ENCODE measurements at regions not wholly inside any gene's neighbourhood (a gene's known extent, or its start where the extent isn't known, plus 50 kb on each side); places are given as distances from the start of the nearest gene placed in this dataset.

DNA sequence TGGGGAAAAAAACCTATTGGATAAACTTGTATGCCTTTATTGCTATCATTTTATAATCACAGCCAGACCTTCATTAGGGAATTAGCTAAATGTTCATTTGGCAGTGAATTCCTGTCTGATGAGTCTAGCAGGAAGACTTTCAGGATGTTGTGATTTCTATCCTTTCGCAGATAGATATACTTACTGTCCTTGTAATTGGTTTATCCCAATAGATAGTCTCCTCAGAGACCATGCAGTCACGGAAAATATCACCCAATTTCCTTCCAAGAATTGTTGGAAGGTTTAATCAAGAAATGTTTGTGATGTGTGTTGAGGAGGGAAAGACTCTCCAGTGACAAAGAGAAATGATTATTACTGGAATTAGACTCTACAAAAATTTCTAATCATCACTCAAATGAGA is 1937.9 kb upstream of the WWC1 start:
- no peak overlapping the region for H3K27ac ChIP-seq
- WGBS, 2 experiments (ENCODE audit: low coverage in 1 of 2, low lambda C conversion rate in 2 of 2, missing lambda C conversion rate in 2 of 2) = 18 to 21% methylated on average over 2 of the region's 2 CpGs
- DNase-seq = no peak
- H2AFZ ChIP-seq = no peak overlapping the region
- no peaks in the 10 kb centered on the region for H3K27me3 ChIP-seq (replicated peaks; ENCODE audit: insufficient read depth)
- no peaks in the 10 kb centered on the region for H3K4me1 ChIP-seq (ENCODE audit: insufficient read depth)
- in situ Hi-C loops (cut with MboI) = no loop called here
- no peaks in the 10 kb centered on the region for H3K9me3 ChIP-seq (ENCODE audit: low read depth)
- H3K9me2 ChIP-seq (ENCODE audit: insufficient read depth) = no peaks in the 10 kb centered on the region
- no peak for TF ChIP-seq EZH2 (IDR thresholded peaks at IDR 0.05; ENCODE audit: insufficient read depth, poor library complexity, severe bottlenecking)
- TF ChIP-seq EZH2phosphoT487 (IDR thresholded peaks at IDR 0.05; ENCODE audit: insufficient read depth, low read depth) = no peak
- H3K9ac ChIP-seq = no peak overlapping the region
- H3K4me3 ChIP-seq = no peak overlapping the region
- H4K20me1 ChIP-seq (ENCODE audit: insufficient read depth) = no peaks in the 10 kb centered on the region
- H3K79me2 ChIP-seq (ENCODE audit: insufficient read depth) = no peaks in the 10 kb centered on the region
- H3K36me3 ChIP-seq (ENCODE audit: low read depth) = no peaks in the 10 kb centered on the region
- no peaks in the 10 kb centered on the region for H3F3A ChIP-seq (ENCODE audit: insufficient read depth)
- no peak overlapping the region for H3K4me2 ChIP-seq (ENCODE audit: unreplicated experiment)

DNA sequence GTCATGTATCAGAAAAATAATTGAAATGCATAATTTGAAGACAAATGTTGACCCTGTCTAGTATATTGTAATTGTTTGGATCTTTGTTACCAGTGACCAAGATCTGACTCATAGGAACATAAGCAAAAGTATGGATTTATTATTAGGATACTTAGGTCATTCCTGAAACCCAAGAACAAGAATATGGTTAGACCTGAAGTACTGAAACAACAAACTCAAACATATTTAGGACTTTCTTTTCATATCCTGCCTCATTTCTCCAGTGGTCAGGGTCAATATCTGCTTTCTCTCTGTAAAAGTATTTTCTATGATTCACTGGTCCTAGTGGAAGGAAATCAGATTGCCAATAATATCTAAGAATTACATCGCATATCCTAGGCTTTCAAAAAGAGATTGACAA is 1937.1 kb upstream of the WWC1 start:
- no peak for DNase-seq
- no peaks in the 10 kb centered on the region for H3F3A ChIP-seq (ENCODE audit: insufficient read depth)
- no peaks in the 10 kb centered on the region for H3K9me2 ChIP-seq (ENCODE audit: insufficient read depth)
- 38 to 49% methylated on average over 1 of the region's 1 CpG for WGBS, 2 experiments (ENCODE audit: low coverage in 1 of 2, low lambda C conversion rate in 2 of 2, missing lambda C conversion rate in 2 of 2)
- no peaks in the 10 kb centered on the region for H3K9me3 ChIP-seq (ENCODE audit: low read depth)
- no peak overlapping the region for H3K4me3 ChIP-seq
- no peak overlapping the region for H3K4me2 ChIP-seq (ENCODE audit: unreplicated experiment)
- H3K27me3 ChIP-seq (replicated peaks; ENCODE audit: insufficient read depth) = no peaks in the 10 kb centered on the region
- in situ Hi-C loops (cut with MboI) = no loop called here
- no peaks in the 10 kb centered on the region for H4K20me1 ChIP-seq (ENCODE audit: insufficient read depth)
- no peak overlapping the region for H3K9ac ChIP-seq
- H3K27ac ChIP-seq = no peak overlapping the region
- TF ChIP-seq EZH2phosphoT487 (IDR thresholded peaks at IDR 0.05; ENCODE audit: insufficient read depth, low read depth) = no peak
- TF ChIP-seq EZH2 (IDR thresholded peaks at IDR 0.05; ENCODE audit: insufficient read depth, poor library complexity, severe bottlenecking) = no peak
- no peak overlapping the region for H2AFZ ChIP-seq
- H3K4me1 ChIP-seq (ENCODE audit: insufficient read depth) = no peaks in the 10 kb centered on the region
- no peaks in the 10 kb centered on the region for H3K79me2 ChIP-seq (ENCODE audit: insufficient read depth)
- no peaks in the 10 kb centered on the region for H3K36me3 ChIP-seq (ENCODE audit: low read depth)

DNA sequence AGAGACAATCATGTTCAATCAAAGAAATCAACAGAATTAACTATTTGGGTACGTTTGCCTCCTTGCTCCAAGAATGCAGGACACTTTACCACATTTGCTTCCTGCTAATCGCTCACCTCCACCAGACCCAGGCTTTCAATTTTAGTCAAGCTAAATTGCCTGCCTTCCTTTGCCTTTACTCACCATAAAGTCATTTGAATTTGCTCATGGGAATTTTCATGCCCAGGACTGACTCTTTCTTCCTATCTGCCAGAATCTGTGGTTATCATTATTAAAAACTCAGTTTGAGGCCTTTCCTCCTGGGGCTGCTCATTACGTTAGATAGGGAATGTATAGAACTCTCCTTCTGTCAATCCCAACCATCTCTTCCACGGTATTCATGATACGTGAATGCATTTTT is 1935.3 kb upstream of the WWC1 start:
- 30 to 31% methylated on average over 5 of the region's 5 CpGs for WGBS, 2 experiments (ENCODE audit: low coverage in 1 of 2, low lambda C conversion rate in 2 of 2, missing lambda C conversion rate in 2 of 2)
- Histone ChIP-seq H3K4me3 (no peak overlapping the region), H3K4me2 (ENCODE audit: unreplicated experiment) (no peak overlapping the region), H3K9me3 (ENCODE audit: low read depth) (no peaks in the 10 kb centered on the region), H3K9me2 (ENCODE audit: insufficient read depth) (no peaks in the 10 kb centered on the region), H3K36me3 (ENCODE audit: low read depth) (no peaks in the 10 kb centered on the region), H3K79me2 (ENCODE audit: insufficient read depth) (no peaks in the 10 kb centered on the region), H2AFZ (no peak overlapping the region), H3K27me3 (replicated peaks; ENCODE audit: insufficient read depth) (no peaks in the 10 kb centered on the region), H3F3A (ENCODE audit: insufficient read depth) (no peaks in the 10 kb centered on the region), H3K27ac (no peak overlapping the region), H3K4me1 (ENCODE audit: insufficient read depth) (no peaks in the 10 kb centered on the region), H4K20me1 (ENCODE audit: insufficient read depth) (no peaks in the 10 kb centered on the region), H3K9ac (no peak overlapping the region)
- in situ Hi-C loops (cut with MboI) = no loop called here
- TF ChIP-seq EZH2phosphoT487 (IDR thresholded peaks at IDR 0.05; ENCODE audit: insufficient read depth, low read depth) (no peak), EZH2 (IDR thresholded peaks at IDR 0.05; ENCODE audit: insufficient read depth, poor library complexity, severe bottlenecking) (no peak)
- DNase-seq = no peak

GRCh38 chr5:166358127-166358830 is 1933.2 kb upstream of the WWC1 start:
- no peaks in the 10 kb centered on the region for H3F3A ChIP-seq (ENCODE audit: insufficient read depth)
- no peaks in the 10 kb centered on the region for H3K9me3 ChIP-seq (ENCODE audit: low read depth)
- H2AFZ ChIP-seq = no peak overlapping the region
- TF ChIP-seq EZH2phosphoT487 (IDR thresholded peaks at IDR 0.05; ENCODE audit: insufficient read depth, low read depth) (no peak), EZH2 (IDR thresholded peaks at IDR 0.05; ENCODE audit: insufficient read depth, poor library complexity, severe bottlenecking) (no peak)
- H3K4me1 ChIP-seq (ENCODE audit: insufficient read depth) = no peaks in the 10 kb centered on the region
- no peaks in the 10 kb centered on the region for H3K79me2 ChIP-seq (ENCODE audit: insufficient read depth)
- DNase-seq = no peak
- WGBS, 2 experiments (ENCODE audit: low coverage in 1 of 2, low lambda C conversion rate in 2 of 2, missing lambda C conversion rate in 2 of 2) = 21 to 22% methylated on average over 4 of the region's 4 CpGs
- no peaks in the 10 kb centered on the region for H3K27me3 ChIP-seq (replicated peaks; ENCODE audit: insufficient read depth)
- no peak overlapping the region for H3K9ac ChIP-seq
- H3K4me2 ChIP-seq (ENCODE audit: unreplicated experiment) = no peak overlapping the region
- no peaks in the 10 kb centered on the region for H3K36me3 ChIP-seq (ENCODE audit: low read depth)
- in situ Hi-C loops (cut with MboI) = no loop called here
- no peak overlapping the region for H3K27ac ChIP-seq
- H3K9me2 ChIP-seq (ENCODE audit: insufficient read depth) = no peaks in the 10 kb centered on the region
- no peak overlapping the region for H3K4me3 ChIP-seq
- no peaks in the 10 kb centered on the region for H4K20me1 ChIP-seq (ENCODE audit: insufficient read depth)
